HG02981 (cell line): ENCODE measurements at regions not wholly inside any gene's neighbourhood (a gene's known extent, or its start where the extent isn't known, plus 50 kb on each side); places are given as distances from the start of the nearest gene placed in this dataset.

ENCODE experiments used
- ATAC-seq: cut with Tn5 transposase; IDR thresholded peaks from one replicate; pipeline ENCODE4 v1.9.1; 2021; ENCODE audit warnings: mild to moderate bottlenecking, moderate library complexity; ENCODE audit not compliant: unreplicated experiment

GRCh38 chr3:43783987-43784639, 93.4 kb downstream of the ABHD5 start:
- ATAC-seq: no peak

GRCh38 chr3:43784640-43785011, 93.9 kb downstream of the ABHD5 start:
- ATAC-seq: no peak

GRCh38 chr3:43785551-43785950, 94.8 kb downstream of the ABHD5 start:
- no peak for ATAC-seq

GRCh38 chr3:43786102-43786501, 95.4 kb downstream of the ABHD5 start:
- no peak for ATAC-seq

GRCh38 chr3:43786526-43787305, 96.0 kb downstream of the ABHD5 start:
- no peak for ATAC-seq

- ATAC-seq: no peak
Measured at GRCh38 chr3:43787330-43787729, 96.6 kb downstream of the ABHD5 start.

- no peak for ATAC-seq
Measured at GRCh38 chr3:43789028-43789427, 98.3 kb downstream of the ABHD5 start.

GRCh38 chr3:43790060-43790459, 99.3 kb downstream of the ABHD5 start:
- ATAC-seq: no peak

- no peak for ATAC-seq
Measured at GRCh38 chr3:43790476-43790875, 99.7 kb downstream of the ABHD5 start.

- ATAC-seq: no peak
Measured at GRCh38 chr3:43791246-43791645, 100.5 kb downstream of the ABHD5 start.

- no peak for ATAC-seq
Measured at GRCh38 chr3:43792904-43793303, 102.2 kb downstream of the ABHD5 start.

- ATAC-seq: no peak
Measured at GRCh38 chr3:43793648-43794372, 103.1 kb downstream of the ABHD5 start.

- ATAC-seq: no peak
Measured at GRCh38 chr3:43794776-43795175, 104.0 kb downstream of the ABHD5 start.

- ATAC-seq: no peak
Measured at GRCh38 chr3:43795491-43795890, 104.8 kb downstream of the ABHD5 start.

GRCh38 chr3:43796041-43796596, 105.4 kb downstream of the ABHD5 start:
- no peak for ATAC-seq

GRCh38 chr3:43797794-43798193, 107.1 kb downstream of the ABHD5 start:
- no peak for ATAC-seq

GRCh38 chr3:43810797-43811196, 120.1 kb downstream of the ABHD5 start:
- ATAC-seq: no peak

GRCh38 chr3:43814461-43814860, 123.7 kb downstream of the ABHD5 start:
- no peak for ATAC-seq

GRCh38 chr3:43816372-43816771, 125.6 kb downstream of the ABHD5 start:
- no peak for ATAC-seq

GRCh38 chr3:43817064-43817463, 126.3 kb downstream of the ABHD5 start:
- no peak for ATAC-seq

GRCh38 chr3:43817825-43818224, 127.1 kb downstream of the ABHD5 start:
- no peak for ATAC-seq

GRCh38 chr3:43818229-43818628, 127.5 kb downstream of the ABHD5 start:
- ATAC-seq: no peak
